ENCODE measurements at regions not wholly inside any gene's neighbourhood (a gene's known extent, or its start where the extent isn't known, plus 50 kb on each side); places are given as distances from the start of the nearest gene placed in this dataset.

DNA sequence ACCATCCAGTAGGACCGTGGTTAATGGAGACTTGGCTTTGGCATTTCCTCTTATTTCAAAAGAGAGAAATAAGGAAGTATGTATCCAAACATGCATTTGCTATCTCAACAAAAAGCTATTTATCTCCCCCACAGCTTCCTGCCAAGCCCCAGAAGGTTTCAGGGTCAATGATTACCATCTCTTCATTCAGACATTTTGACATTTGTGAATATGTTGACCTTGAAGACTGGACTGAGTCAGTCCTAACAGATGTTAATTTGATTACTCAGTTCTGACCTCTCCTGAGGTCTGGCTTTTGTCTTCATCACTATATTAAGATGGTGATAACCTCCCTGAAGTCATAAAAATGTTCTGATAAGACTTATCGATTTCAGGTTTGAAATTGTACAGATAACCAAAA, 479.4 kb downstream of the AGTPBP1 start:
- H3K4me3 ChIP-seq (ENCODE audit: low read depth, low read length): no peak overlapping the region
- TF ChIP-seq, protein P1, sequence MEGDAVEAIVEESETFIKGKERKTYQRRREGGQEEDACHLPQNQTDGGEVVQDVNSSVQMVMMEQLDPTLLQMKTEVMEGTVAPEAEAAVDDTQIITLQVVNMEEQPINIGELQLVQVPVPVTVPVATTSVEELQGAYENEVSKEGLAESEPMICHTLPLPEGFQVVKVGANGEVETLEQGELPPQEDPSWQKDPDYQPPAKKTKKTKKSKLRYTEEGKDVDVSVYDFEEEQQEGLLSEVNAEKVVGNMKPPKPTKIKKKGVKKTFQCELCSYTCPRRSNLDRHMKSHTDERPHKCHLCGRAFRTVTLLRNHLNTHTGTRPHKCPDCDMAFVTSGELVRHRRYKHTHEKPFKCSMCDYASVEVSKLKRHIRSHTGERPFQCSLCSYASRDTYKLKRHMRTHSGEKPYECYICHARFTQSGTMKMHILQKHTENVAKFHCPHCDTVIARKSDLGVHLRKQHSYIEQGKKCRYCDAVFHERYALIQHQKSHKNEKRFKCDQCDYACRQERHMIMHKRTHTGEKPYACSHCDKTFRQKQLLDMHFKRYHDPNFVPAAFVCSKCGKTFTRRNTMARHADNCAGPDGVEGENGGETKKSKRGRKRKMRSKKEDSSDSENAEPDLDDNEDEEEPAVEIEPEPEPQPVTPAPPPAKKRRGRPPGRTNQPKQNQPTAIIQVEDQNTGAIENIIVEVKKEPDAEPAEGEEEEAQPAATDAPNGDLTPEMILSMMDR (IDR thresholded peaks at IDR 0.05; ENCODE audit: low read depth, low read length): no peak
- no peak for DNase-seq

DNA sequence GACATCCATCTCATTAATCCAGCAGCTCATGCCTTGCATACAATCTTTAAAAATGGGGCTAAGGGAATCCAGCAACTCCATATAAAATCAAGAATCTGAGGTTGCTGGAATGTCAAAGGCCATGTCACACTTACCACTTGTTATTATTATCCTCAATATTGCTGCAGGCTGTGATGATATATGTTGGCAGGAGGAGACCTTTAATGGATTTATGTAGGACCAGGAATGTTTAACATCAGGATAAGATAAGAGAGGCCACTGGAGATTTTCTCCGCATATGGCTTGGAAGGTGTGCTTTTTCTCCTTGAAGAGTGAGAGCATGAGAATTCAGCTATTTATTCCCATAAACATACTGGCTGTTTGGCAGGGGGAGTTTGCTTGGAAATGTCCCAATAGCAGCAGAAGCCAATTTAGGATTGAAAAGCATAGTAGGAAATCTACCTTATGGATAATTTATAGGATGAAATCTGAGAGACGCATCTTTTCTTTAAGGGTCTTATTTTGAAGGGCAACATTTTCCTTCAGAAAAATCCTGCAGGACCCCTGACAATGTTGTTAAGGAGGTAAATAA, 481.4 kb downstream of the AGTPBP1 start:
- no peak for DNase-seq
- Histone ChIP-seq H3K36me3 (no peaks in the 10 kb centered on the region), H3K27me3 (no peaks in the 10 kb centered on the region), H3K9me3 (peaks cover 2% of the 10 kb centered on the region; the same call in 1 of the 2 replicates), H3K4me3 (ENCODE audit: low read depth, low read length) (no peak overlapping the region), H3K4me1 (no peaks in the 10 kb centered on the region)
- TF ChIP-seq, protein P1 (IDR thresholded peaks at IDR 0.05; ENCODE audit: low read depth, low read length): no peak

More for the DNA sequence above, 479.4 kb downstream of the AGTPBP1 start:
- Histone ChIP-seq H3K36me3 (no peaks in the 10 kb centered on the region), H3K4me1 (no peaks in the 10 kb centered on the region), H3K27me3 (no peaks in the 10 kb centered on the region), H3K9me3 (peaks cover 2% of the 10 kb centered on the region; the same call in 1 of the 2 replicates)

GRCh38 chr9:85258823-85259370, 482.9 kb downstream of the AGTPBP1 start:
- no peak overlapping the region for H3K4me3 ChIP-seq (ENCODE audit: low read depth, low read length)
- no peaks in the 10 kb centered on the region for H3K9me3 ChIP-seq
- no peaks in the 10 kb centered on the region for H3K36me3 ChIP-seq
- no peaks in the 10 kb centered on the region for H3K4me1 ChIP-seq
- no peaks in the 10 kb centered on the region for H3K27me3 ChIP-seq
- peak; percentile 63 for DNase-seq
- TF ChIP-seq, protein P1 (IDR thresholded peaks at IDR 0.05; ENCODE audit: low read depth, low read length): peak; percentile 72

DNA sequence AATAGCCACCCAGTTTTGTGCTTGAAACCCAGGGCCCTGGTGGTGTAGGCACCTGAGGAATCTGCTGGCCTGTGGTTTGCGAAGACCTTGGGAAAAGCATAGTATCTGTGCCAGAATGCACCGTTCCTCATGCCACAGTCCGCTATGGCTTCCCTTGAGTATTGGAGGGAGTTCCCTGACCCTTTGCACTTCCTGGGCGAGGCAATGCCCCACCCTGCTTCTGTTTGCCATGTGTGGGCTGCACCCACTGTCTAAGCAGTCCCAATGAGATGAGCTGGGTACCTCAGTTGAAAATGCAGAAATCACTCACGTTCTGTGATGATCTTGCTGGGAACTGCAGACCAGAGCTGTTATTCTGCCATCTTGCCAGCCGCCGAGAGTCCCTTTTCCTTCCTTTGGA, 483.5 kb downstream of the AGTPBP1 start:
- Histone ChIP-seq H3K9me3 (no peaks in the 10 kb centered on the region), H3K4me1 (no peaks in the 10 kb centered on the region), H3K27me3 (no peaks in the 10 kb centered on the region), H3K36me3 (no peaks in the 10 kb centered on the region), H3K4me3 (ENCODE audit: low read depth, low read length) (no peak overlapping the region)
- DNase-seq: no peak
- TF ChIP-seq, protein P1 (IDR thresholded peaks at IDR 0.05; ENCODE audit: low read depth, low read length): no peak

DNA sequence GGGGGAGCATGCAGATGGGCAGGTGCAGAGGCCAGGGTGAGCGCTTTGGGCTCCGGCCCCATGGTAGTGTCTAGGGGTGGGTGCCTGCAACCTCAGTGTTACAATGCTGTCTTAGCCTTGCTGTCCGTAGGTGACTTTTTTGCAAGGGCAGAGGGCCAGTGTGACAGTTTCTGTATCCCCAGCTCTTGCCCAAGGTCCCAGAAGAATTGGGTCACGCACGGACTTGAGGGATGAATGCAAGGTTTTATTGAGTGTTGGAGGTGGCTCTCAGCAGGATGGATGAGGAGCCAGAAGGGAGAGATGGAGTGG, 492.5 kb downstream of the AGTPBP1 start:
- Histone ChIP-seq H3K9me3 (no peaks in the 10 kb centered on the region), H3K4me3 (ENCODE audit: low read depth, low read length) (no peak overlapping the region), H3K36me3 (no peaks in the 10 kb centered on the region), H3K4me1 (no peaks in the 10 kb centered on the region), H3K27me3 (no peaks in the 10 kb centered on the region)
- TF ChIP-seq, protein P1 (IDR thresholded peaks at IDR 0.05; ENCODE audit: low read depth, low read length): no peak
- no peak for DNase-seq

DNA sequence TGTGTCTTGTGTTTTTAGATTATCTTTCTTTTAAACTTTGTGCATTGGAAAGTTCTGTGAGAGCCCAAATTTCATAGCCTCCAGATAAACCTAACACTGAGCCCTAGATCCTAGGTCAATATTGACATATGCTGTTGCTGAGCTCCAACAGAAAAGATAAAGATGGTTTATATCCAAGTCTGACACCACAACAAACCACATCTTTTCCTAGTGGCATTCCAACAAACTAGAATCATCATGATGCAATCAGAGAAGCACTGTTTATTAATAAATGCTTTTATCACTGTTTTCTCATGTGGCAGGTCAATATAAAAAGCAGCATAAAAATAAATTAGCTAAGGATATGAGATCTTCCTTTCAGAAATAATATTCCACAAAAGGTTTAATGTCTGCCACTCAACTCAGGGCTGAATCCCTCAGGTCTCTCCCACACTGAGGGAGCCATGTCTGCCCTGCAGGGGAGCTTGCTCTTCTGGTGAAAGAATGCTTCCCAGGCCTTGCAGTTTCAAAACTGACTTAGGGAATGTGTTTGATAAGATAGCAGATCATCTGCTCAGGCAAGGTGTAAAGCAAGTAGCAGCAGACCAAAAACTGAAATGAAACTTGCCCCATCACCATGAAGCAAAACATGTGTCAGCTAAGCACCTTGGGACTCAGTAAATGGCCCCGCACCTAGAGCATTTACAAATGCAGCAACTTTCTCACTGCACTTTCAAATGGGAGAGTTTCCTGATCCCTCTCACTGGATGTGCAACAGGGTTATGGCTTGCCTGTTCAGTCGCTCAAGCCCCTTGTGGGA, 493.0 kb downstream of the AGTPBP1 start:
- H3K36me3 ChIP-seq: no peaks in the 10 kb centered on the region
- no peaks in the 10 kb centered on the region for H3K4me1 ChIP-seq
- no peaks in the 10 kb centered on the region for H3K27me3 ChIP-seq
- H3K9me3 ChIP-seq: no peaks in the 10 kb centered on the region
- TF ChIP-seq, protein P1 (IDR thresholded peaks at IDR 0.05; ENCODE audit: low read depth, low read length): no peak
- H3K4me3 ChIP-seq (ENCODE audit: low read depth, low read length): no peak overlapping the region
- no peak for DNase-seq
